GM23338 (cell line): ENCODE measurements at regions not wholly inside any gene's neighbourhood (a gene's known extent, or its start where the extent isn't known, plus 50 kb on each side); places are given as distances from the start of the nearest gene placed in this dataset.

Source experiments
- ATAC-seq: fragments of 200-7000 bp; cut with Tn5 transposase; 3 replicates; pipeline ENCODE4 v1.9.1; 2020
- DNase-seq: peaks from one replicate; pipeline ENCODE4 v3.0.0-alpha.2; 2015; ENCODE audit warnings: low spot score
- H2AFZ ChIP-seq: fragments of 200-600 bp; sonication (generic); 2 replicates; pipeline ENCODE4 v1.8.0; 2016; ENCODE audit warnings: antibody characterized with exemption, mild to moderate bottlenecking, moderate library complexity
- H3F3A ChIP-seq: fragments of 200-600 bp; sonication (generic); replicated peaks from 2 replicates; pipeline ENCODE4 v1.8.0; 2017; ENCODE audit warnings: antibody characterized with exemption, mixed run types, low read depth
- H3K27ac ChIP-seq: fragments of 200-600 bp; sonication (generic); 2 replicates; pipeline ENCODE4 v1.6.1; 2016; ENCODE audit warnings: low read depth
- H3K27me3 ChIP-seq: fragments of 200-600 bp; sonication (generic); 2 replicates; pipeline ENCODE4 v1.8.0; 2016; ENCODE audit warnings: mild to moderate bottlenecking, mixed run types, moderate library complexity; ENCODE audit not compliant: insufficient read depth
- H3K36me3 ChIP-seq: fragments of 200-600 bp; sonication (generic); 2 replicates; pipeline ENCODE4 v1.8.0; 2016; ENCODE audit warnings: mild to moderate bottlenecking; ENCODE audit not compliant: insufficient read depth
- H3K4me1 ChIP-seq: fragments of 200-600 bp; sonication (generic); 2 replicates; pipeline ENCODE4 v1.8.0; 2016; ENCODE audit warnings: mild to moderate bottlenecking, moderate library complexity; ENCODE audit not compliant: insufficient read depth
- H3K4me2 ChIP-seq: fragments of 200-600 bp; sonication (generic); 2 replicates; pipeline ENCODE4 v1.7.1; 2017; ENCODE audit warnings: mixed run types
- H3K4me3 ChIP-seq: fragments of 200-600 bp; sonication (generic); 2 replicates; pipeline ENCODE4 v1.6.1; 2016; ENCODE audit warnings: mixed run types
- H3K79me2 ChIP-seq: fragments of 200-600 bp; sonication (generic); replicated peaks from 2 replicates; pipeline ENCODE4 v1.8.0; 2017; ENCODE audit warnings: mild to moderate bottlenecking; ENCODE audit not compliant: insufficient read depth
- H3K9me2 ChIP-seq: fragments of 200-600 bp; sonication (generic); 2 replicates; pipeline ENCODE4 v1.8.0; 2017; ENCODE audit not compliant: insufficient read depth
- H4K20me1 ChIP-seq: fragments of 200-600 bp; sonication (generic); replicated peaks from 2 replicates; pipeline ENCODE4 v1.8.0; 2017; ENCODE audit warnings: mild to moderate bottlenecking; ENCODE audit not compliant: insufficient read depth
- H3K27ac Mint-ChIP-seq: 2 replicates; pipeline ENCODE4 v1.8.0; 2020; ENCODE audit warnings: inconsistent platforms, mild to moderate bottlenecking, moderate library complexity, mixed read lengths
- H3K27me3 Mint-ChIP-seq: 3 replicates; pipeline ENCODE4 v1.8.0; 2022; ENCODE audit warnings: low read depth, mild to moderate bottlenecking, moderate library complexity, mixed read lengths, inconsistent platforms; ENCODE audit not compliant: insufficient read depth, poor library complexity
- H3K36me3 Mint-ChIP-seq: 3 replicates; pipeline ENCODE4 v1.8.0; 2021; ENCODE audit warnings: low read depth, mild to moderate bottlenecking, inconsistent platforms, moderate library complexity, mixed read lengths
- H3K4me1 Mint-ChIP-seq: 3 replicates; pipeline ENCODE4 v1.8.0; 2020; ENCODE audit warnings: mild to moderate bottlenecking, inconsistent platforms, mixed read lengths
- H3K4me3 Mint-ChIP-seq: 3 replicates; pipeline ENCODE4 v1.8.0; 2021; ENCODE audit warnings: moderate library complexity, mild to moderate bottlenecking, inconsistent platforms, mixed read lengths
- H3K9me3 Mint-ChIP-seq: 3 replicates; pipeline ENCODE4 v1.8.0; 2020; ENCODE audit warnings: moderate library complexity, mild to moderate bottlenecking, inconsistent platforms, mixed read lengths
- CREB1 ChIP-seq: fragments of 250-450 bp; sonication (Bioruptor Pico); IDR thresholded peaks from 2 replicates; pipeline ENCODE4 v1.5.0; 2020; ENCODE audit warnings: low read depth, mild to moderate bottlenecking, moderate library complexity
- CTCF ChIP-seq, 2 experiments: fragments of 200-600 bp in 1 of 2; sonication (generic) in 1 of 2; conservative IDR thresholded peaks; 2 replicates each; pipeline versions ENCODE4 v1.5.1 to v1.6.1; 2016 to 2017; ENCODE audit warnings: antibody characterized with exemption in 2 of 2, low read depth in 2 of 2, mild to moderate bottlenecking in 2 of 2, moderate library complexity in 1 of 2
- ETS1 ChIP-seq: IDR thresholded peaks from 2 replicates; pipeline ENCODE4 v1.6.1; 2016; ENCODE audit warnings: antibody characterized with exemption
- EZH2 ChIP-seq: fragments of 200-600 bp; sonication (generic); IDR thresholded peaks from one replicate; pipeline ENCODE4 v1.8.0; 2017; ENCODE audit warnings: antibody characterized with exemption, mild to moderate bottlenecking, low read depth; ENCODE audit not compliant: unreplicated experiment
- EZH2phosphoT487 ChIP-seq: fragments of 200-600 bp; sonication (generic); IDR thresholded peaks from one replicate; pipeline ENCODE4 v1.8.1; 2018; ENCODE audit warnings: antibody characterized with exemption; ENCODE audit not compliant: unreplicated experiment
- JUNB ChIP-seq: IDR thresholded peaks from one replicate; pipeline ENCODE4 v1.6.1; 2016; ENCODE audit warnings: antibody characterized with exemption; ENCODE audit not compliant: unreplicated experiment
- NANOG ChIP-seq: IDR thresholded peaks from 2 replicates; pipeline ENCODE4 v1.6.1; 2016; ENCODE audit warnings: antibody characterized with exemption, borderline replicate concordance
- POLR2AphosphoS5 ChIP-seq: IDR thresholded peaks from 2 replicates; pipeline ENCODE4 v1.6.1; 2016; ENCODE audit warnings: antibody characterized with exemption, low read depth
- STAT1 ChIP-seq: IDR thresholded peaks from one replicate; pipeline ENCODE4 v1.6.1; 2016; ENCODE audit warnings: antibody characterized with exemption; ENCODE audit not compliant: unreplicated experiment
- ZNF114 ChIP-seq: fragments of 250-450 bp; sonication (Bioruptor Pico); IDR thresholded peaks from 2 replicates; pipeline ENCODE4 v1.5.0; 2020; ENCODE audit warnings: mild to moderate bottlenecking, moderate library complexity
- ZNF331 ChIP-seq: fragments of 250-450 bp; sonication (Bioruptor Pico); IDR thresholded peaks from 2 replicates; pipeline ENCODE4 v1.5.0; 2020; ENCODE audit warnings: low read depth, mild to moderate bottlenecking, moderate library complexity
- TF ChIP-seq, protein P1 (sequence below): IDR thresholded peaks from one replicate; pipeline ENCODE4 v1.6.1; 2018; ENCODE audit warnings: antibody characterized with exemption; ENCODE audit not compliant: unreplicated experiment
- TF ChIP-seq, protein P2 (sequence below): fragments of 250-450 bp; sonication (Bioruptor Pico); IDR thresholded peaks from 2 replicates; pipeline ENCODE4 v1.5.0; 2020; ENCODE audit warnings: mild to moderate bottlenecking, moderate library complexity

GRCh38 chr10:132471484-132471883 is 66.1 kb upstream of the INPP5A start:
- H3K9me3 Mint-ChIP-seq, result peaks cover 18% of the 10 kb centered on the region
- TF ChIP-seq, protein P1, sequence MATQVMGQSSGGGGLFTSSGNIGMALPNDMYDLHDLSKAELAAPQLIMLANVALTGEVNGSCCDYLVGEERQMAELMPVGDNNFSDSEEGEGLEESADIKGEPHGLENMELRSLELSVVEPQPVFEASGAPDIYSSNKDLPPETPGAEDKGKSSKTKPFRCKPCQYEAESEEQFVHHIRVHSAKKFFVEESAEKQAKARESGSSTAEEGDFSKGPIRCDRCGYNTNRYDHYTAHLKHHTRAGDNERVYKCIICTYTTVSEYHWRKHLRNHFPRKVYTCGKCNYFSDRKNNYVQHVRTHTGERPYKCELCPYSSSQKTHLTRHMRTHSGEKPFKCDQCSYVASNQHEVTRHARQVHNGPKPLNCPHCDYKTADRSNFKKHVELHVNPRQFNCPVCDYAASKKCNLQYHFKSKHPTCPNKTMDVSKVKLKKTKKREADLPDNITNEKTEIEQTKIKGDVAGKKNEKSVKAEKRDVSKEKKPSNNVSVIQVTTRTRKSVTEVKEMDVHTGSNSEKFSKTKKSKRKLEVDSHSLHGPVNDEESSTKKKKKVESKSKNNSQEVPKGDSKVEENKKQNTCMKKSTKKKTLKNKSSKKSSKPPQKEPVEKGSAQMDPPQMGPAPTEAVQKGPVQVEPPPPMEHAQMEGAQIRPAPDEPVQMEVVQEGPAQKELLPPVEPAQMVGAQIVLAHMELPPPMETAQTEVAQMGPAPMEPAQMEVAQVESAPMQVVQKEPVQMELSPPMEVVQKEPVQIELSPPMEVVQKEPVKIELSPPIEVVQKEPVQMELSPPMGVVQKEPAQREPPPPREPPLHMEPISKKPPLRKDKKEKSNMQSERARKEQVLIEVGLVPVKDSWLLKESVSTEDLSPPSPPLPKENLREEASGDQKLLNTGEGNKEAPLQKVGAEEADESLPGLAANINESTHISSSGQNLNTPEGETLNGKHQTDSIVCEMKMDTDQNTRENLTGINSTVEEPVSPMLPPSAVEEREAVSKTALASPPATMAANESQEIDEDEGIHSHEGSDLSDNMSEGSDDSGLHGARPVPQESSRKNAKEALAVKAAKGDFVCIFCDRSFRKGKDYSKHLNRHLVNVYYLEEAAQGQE, result no peak
- TF ChIP-seq CTCF (conservative IDR thresholded peaks at IDR 0.05; ENCODE audit: low read depth in 2 of 2) (no peak), STAT1 (no peak), NANOG (no peak), POLR2AphosphoS5 (no peak), ZNF331 (CRISPR knock-in tag) (no peak), EZH2phosphoT487 (no peak), ZNF114 (no peak), CREB1 (CRISPR knock-in tag) (no peak), JUNB (no peak), ETS1 (no peak), EZH2 (no peak)
- TF ChIP-seq, protein P2, sequence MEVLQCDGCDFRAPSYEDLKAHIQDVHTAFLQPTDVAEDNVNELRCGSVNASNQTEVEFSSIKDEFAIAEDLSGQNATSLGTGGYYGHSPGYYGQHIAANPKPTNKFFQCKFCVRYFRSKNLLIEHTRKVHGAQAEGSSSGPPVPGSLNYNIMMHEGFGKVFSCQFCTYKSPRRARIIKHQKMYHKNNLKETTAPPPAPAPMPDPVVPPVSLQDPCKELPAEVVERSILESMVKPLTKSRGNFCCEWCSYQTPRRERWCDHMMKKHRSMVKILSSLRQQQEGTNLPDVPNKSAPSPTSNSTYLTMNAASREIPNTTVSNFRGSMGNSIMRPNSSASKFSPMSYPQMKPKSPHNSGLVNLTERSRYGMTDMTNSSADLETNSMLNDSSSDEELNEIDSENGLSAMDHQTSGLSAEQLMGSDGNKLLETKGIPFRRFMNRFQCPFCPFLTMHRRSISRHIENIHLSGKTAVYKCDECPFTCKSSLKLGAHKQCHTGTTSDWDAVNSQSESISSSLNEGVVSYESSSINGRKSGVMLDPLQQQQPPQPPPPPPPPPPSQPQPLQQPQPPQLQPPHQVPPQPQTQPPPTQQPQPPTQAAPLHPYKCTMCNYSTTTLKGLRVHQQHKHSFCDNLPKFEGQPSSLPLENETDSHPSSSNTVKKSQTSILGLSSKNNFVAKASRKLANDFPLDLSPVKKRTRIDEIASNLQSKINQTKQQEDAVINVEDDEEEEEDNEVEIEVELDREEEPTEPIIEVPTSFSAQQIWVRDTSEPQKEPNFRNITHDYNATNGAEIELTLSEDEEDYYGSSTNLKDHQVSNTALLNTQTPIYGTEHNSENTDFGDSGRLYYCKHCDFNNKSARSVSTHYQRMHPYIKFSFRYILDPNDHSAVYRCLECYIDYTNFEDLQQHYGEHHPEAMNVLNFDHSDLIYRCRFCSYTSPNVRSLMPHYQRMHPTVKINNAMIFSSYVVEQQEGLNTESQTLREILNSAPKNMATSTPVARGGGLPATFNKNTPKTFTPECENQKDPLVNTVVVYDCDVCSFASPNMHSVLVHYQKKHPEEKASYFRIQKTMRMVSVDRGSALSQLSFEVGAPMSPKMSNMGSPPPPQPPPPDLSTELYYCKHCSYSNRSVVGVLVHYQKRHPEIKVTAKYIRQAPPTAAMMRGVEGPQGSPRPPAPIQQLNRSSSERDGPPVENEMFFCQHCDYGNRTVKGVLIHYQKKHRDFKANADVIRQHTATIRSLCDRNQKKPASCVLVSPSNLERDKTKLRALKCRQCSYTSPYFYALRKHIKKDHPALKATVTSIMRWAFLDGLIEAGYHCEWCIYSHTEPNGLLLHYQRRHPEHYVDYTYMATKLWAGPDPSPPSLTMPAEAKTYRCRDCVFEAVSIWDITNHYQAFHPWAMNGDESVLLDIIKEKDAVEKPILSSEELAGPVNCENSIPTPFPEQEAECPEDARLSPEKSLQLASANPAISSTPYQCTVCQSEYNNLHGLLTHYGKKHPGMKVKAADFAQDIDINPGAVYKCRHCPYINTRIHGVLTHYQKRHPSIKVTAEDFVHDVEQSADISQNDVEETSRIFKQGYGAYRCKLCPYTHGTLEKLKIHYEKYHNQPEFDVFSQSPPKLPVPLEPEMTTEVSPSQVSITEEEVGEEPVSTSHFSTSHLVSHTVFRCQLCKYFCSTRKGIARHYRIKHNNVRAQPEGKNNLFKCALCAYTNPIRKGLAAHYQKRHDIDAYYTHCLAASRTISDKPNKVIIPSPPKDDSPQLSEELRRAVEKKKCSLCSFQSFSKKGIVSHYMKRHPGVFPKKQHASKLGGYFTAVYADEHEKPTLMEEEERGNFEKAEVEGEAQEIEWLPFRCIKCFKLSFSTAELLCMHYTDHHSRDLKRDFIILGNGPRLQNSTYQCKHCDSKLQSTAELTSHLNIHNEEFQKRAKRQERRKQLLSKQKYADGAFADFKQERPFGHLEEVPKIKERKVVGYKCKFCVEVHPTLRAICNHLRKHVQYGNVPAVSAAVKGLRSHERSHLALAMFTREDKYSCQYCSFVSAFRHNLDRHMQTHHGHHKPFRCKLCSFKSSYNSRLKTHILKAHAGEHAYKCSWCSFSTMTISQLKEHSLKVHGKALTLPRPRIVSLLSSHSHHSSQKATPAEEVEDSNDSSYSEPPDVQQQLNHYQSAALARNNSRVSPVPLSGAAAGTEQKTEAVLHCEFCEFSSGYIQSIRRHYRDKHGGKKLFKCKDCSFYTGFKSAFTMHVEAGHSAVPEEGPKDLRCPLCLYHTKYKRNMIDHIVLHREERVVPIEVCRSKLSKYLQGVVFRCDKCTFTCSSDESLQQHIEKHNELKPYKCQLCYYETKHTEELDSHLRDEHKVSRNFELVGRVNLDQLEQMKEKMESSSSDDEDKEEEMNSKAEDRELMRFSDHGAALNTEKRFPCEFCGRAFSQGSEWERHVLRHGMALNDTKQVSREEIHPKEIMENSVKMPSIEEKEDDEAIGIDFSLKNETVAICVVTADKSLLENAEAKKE (CRISPR knock-in tag), result no peak
- no peaks in the 10 kb centered on the region for H3K36me3 Mint-ChIP-seq
- Histone ChIP-seq H3K27me3 (no peaks in the 10 kb centered on the region), H3K79me2 (no peaks in the 10 kb centered on the region), H4K20me1 (no peaks in the 10 kb centered on the region), H2AFZ (no peak overlapping the region), H3K4me1 (no peaks in the 10 kb centered on the region; the same call in 1 of the 2 replicates), H3K36me3 (no peaks in the 10 kb centered on the region), H3K4me3 (no peak overlapping the region), H3F3A (no peaks in the 10 kb centered on the region), H3K27ac (no peak overlapping the region), H3K4me2 (no peak overlapping the region), H3K9me2 (no peaks in the 10 kb centered on the region)
- peaks cover 5% of the 10 kb centered on the region for H3K4me1 Mint-ChIP-seq
- H3K27me3 Mint-ChIP-seq, result peaks cover 3% of the 10 kb centered on the region
- H3K4me3 Mint-ChIP-seq, result no peak overlapping the region
- no peak for DNase-seq
- no peak overlapping the region for H3K27ac Mint-ChIP-seq
- no peak for ATAC-seq
